Activated CD4-positive, alpha-beta memory T cell treated with anti-CD3 and anti-CD28 coated beads for 36 hours (primary cell): ENCODE measurements at regions not wholly inside any gene's neighbourhood (a gene's known extent, or its start where the extent isn't known, plus 50 kb on each side); places are given as distances from the start of the nearest gene placed in this dataset.
"Not testable (repeated sequence)": the region's sequence is repeated elsewhere in the genome, so short reads cannot be mapped to it uniquely, and the experiment has no call there.

Experiments
- CTCF ChIA-PET: fragments of 350-600 bp; sonication (Branson Sonifier 250); formaldehyde crosslinking; loops from one replicate; lab custom pipeline; 2021; ENCODE audit warnings: antibody characterized with exemption, inconsistent platforms; lab: Charles Lee
- POLR2A ChIA-PET: fragments of 350-600 bp; sonication (Branson Sonifier 250); formaldehyde crosslinking; loops from one replicate; lab custom pipeline; 2021; ENCODE audit warnings: antibody characterized with exemption; lab: Charles Lee
- DNase-seq: peaks from one replicate; pipeline ENCODE4 v3.0.0-alpha.2; 2020
- H3K27ac Mint-ChIP-seq: one replicate; pipeline ENCODE4 v1.8.0; 2021; ENCODE audit warnings: mixed read lengths
- H3K27me3 Mint-ChIP-seq: one replicate; pipeline ENCODE4 v1.8.0; 2021; ENCODE audit warnings: mixed read lengths
- H3K36me3 Mint-ChIP-seq: one replicate; pipeline ENCODE4 v1.8.0; 2021; ENCODE audit warnings: mixed read lengths
- H3K4me1 Mint-ChIP-seq: one replicate; pipeline ENCODE4 v1.8.0; 2021; ENCODE audit warnings: low read depth, mixed read lengths
- H3K4me3 Mint-ChIP-seq: one replicate; pipeline ENCODE4 v1.8.0; 2021; ENCODE audit warnings: mild to moderate bottlenecking, mixed read lengths
- H3K9me3 Mint-ChIP-seq: one replicate; pipeline ENCODE4 v1.8.0; 2021; ENCODE audit warnings: mixed read lengths
- intact Hi-C: fragments of 100-400 bp; cut with micrococcal nuclease; formaldehyde crosslinking; loops from one replicate; pipeline ENCODE4 v1.15.1; 2023

DNA sequence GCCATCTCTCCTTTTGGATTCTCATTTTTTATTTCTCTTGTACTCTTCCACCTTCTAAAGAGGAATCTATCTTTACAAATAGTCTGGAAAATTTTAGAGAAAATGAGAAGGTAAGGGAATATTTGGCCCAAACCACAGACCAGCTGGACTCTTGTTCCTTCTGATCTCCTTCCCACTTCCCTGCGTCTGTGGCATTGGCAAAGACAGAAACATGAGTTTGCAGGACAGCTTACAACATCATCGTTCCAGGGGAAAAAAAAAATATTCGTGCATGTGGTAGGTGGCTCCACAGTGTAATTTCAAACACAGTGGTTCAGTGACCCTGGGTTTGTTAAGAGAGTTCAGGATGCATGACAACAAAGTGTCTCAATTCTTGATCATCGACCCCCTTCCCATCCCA lies 755.0 kb downstream of the DNAH5 start:
- Mint-ChIP-seq H3K36me3 (no peaks in the 10 kb centered on the region), H3K27me3 (no peaks in the 10 kb centered on the region), H3K4me3 (no peak overlapping the region), H3K27ac (no peak overlapping the region), H3K9me3 (peaks cover 9% of the 10 kb centered on the region), H3K4me1 (no peaks in the 10 kb centered on the region)
- ChIA-PET CTCF (no interaction called here), POLR2A (no interaction called here)
- intact Hi-C loops: no loop called here
- no peak for DNase-seq

DNA sequence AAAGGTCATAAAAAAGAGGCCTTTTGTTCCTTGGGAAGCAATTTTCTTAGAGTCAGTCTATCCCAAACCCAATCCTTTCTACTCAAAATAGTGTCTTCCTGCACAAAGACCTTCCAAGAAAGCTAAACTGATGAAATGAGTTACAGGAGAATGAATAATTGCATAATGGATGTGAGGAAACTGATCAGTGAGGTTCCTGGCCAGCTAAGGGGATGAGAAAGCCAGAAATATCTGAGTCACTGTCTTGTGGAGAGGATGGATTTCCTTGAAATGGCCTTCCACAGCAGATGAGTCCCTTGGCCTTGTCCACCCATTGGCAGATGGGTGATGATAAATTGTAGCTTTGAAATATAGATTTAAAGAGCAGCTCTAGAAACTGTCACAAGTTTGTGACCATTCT lies 756.1 kb downstream of the DNAH5 start:
- CTCF ChIA-PET: no interaction called here

DNA sequence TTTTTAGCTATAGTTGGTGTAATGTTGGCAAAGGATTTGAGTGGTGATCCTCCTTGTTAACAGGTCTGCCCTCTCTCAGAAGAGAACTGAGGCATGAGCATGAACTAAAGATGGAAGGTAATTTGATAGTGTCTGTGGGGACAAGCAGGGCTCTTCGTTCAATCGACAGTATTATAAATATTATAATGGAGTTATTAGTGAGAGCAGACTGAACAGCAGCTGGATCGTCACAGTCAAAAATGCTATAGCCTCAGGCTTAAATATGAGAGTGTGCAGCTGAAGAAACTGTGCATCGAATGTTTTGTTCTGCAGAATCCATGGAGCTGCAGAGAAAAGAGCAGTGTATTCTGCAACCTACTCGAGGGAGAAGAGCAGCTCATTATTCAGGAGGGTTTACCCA lies 757.3 kb downstream of the DNAH5 start:
- Mint-ChIP-seq H3K9me3 (peaks cover 11% of the 10 kb centered on the region), H3K4me3 (no peak overlapping the region), H3K36me3 (no peaks in the 10 kb centered on the region), H3K27me3 (no peaks in the 10 kb centered on the region), H3K4me1 (no peaks in the 10 kb centered on the region), H3K27ac (no peak overlapping the region)
- DNase-seq: no peak
- ChIA-PET CTCF (no interaction called here), POLR2A (no interaction called here)
- intact Hi-C loops: no loop called here

More for the DNA sequence above, 756.1 kb downstream of the DNAH5 start:
- H3K27me3 Mint-ChIP-seq: no peaks in the 10 kb centered on the region
- DNase-seq: no peak
- intact Hi-C loops: no loop called here
- H3K36me3 Mint-ChIP-seq: no peaks in the 10 kb centered on the region
- no peak overlapping the region for H3K27ac Mint-ChIP-seq
- no peak overlapping the region for H3K4me3 Mint-ChIP-seq
- no peaks in the 10 kb centered on the region for H3K4me1 Mint-ChIP-seq
- H3K9me3 Mint-ChIP-seq: peaks cover 9% of the 10 kb centered on the region
- POLR2A ChIA-PET: no interaction called here

DNA sequence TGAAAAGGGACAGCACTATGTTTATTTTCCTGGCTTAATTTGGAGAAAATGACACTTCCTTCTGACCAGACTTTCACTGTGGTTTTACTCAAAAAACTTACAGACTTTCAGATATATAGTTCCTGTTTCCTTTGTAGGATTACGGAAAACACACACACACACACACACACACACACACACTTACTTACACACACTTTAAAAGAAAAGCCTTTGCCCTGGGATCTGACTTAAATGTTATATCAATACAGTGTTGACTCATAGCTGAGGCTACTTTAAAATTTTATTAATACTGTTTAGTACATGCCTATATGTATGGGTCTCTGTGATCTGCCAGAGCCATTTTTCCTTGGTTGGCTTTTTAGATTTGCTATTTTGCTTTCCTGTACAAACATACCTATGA lies 758.3 kb downstream of the DNAH5 start:
- H3K27ac Mint-ChIP-seq: no peak overlapping the region
- no peaks in the 10 kb centered on the region for H3K4me1 Mint-ChIP-seq
- no peaks in the 10 kb centered on the region for H3K27me3 Mint-ChIP-seq
- CTCF ChIA-PET: no interaction called here
- peaks cover 9% of the 10 kb centered on the region for H3K9me3 Mint-ChIP-seq
- POLR2A ChIA-PET: no interaction called here
- H3K36me3 Mint-ChIP-seq: no peaks in the 10 kb centered on the region
- intact Hi-C loops: no loop called here
- DNase-seq: no peak
- H3K4me3 Mint-ChIP-seq: no peak overlapping the region

DNA sequence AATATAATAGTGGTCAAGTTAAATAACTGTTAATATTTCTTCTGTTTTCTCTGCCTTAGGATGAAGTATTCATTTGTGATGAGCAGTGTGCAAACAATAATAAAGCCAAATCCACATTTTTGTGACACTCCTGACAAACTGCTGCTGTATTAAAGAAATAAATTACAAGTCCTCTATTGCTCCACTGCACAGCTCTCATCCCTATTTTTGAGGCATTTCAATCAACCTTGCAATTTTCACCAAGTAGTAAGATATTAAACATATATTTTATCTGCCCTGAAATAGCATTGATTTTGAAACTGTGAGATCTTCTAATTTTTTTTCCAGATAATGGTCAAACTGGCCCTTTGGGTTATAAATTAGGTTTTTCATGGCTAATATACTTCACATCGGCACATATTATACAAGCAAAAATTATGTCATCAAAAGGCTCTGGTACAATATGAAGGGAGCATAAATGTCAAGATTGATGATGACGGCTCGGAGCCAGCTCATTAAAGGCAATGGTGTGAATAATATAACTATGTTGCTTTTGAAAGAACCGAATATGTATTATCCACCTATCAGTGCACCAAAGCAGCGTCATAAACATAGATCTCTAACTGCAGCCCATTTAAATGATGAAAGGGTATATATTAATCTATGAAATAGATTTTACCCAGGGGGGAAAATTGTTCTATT lies 764.9 kb downstream of the DNAH5 start:
- H3K4me1 Mint-ChIP-seq: no peaks in the 10 kb centered on the region
- no peaks in the 10 kb centered on the region for H3K27me3 Mint-ChIP-seq
- ChIA-PET POLR2A (no interaction called here), CTCF (no interaction called here)
- DNase-seq: no peak
- intact Hi-C loops: no loop called here
- peaks cover 4% of the 10 kb centered on the region for H3K9me3 Mint-ChIP-seq
- H3K4me3 Mint-ChIP-seq: no peak overlapping the region
- H3K36me3 Mint-ChIP-seq: no peaks in the 10 kb centered on the region
- H3K27ac Mint-ChIP-seq: no peak overlapping the region

DNA sequence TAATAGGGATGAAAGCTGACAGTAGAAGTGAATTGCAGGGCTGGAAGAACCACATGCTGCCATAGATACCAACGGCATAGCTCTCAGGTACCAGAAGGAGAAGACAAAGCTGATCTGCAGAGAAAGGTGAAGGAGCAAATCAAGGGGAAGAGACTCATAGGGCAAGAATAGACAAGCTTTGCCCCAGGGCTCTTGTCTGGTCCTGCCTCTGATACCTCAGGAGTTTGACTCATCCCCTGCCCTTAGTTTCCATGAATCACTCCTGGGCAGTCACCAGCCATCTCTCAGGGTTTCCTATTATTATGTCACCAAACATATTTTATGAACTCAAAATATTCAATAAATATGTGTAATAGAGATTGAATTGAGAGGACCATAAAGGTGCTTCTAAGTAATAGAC lies 800.9 kb downstream of the DNAH5 start:
- no peaks in the 10 kb centered on the region for H3K27me3 Mint-ChIP-seq
- no peak overlapping the region for H3K27ac Mint-ChIP-seq
- H3K9me3 Mint-ChIP-seq: peaks cover 21% of the 10 kb centered on the region
- no peaks in the 10 kb centered on the region for H3K36me3 Mint-ChIP-seq
- intact Hi-C loops: no loop called here
- no peak overlapping the region for H3K4me3 Mint-ChIP-seq
- CTCF ChIA-PET: no interaction called here
- POLR2A ChIA-PET: no interaction called here
- no peaks in the 10 kb centered on the region for H3K4me1 Mint-ChIP-seq
- DNase-seq: no peak

DNA sequence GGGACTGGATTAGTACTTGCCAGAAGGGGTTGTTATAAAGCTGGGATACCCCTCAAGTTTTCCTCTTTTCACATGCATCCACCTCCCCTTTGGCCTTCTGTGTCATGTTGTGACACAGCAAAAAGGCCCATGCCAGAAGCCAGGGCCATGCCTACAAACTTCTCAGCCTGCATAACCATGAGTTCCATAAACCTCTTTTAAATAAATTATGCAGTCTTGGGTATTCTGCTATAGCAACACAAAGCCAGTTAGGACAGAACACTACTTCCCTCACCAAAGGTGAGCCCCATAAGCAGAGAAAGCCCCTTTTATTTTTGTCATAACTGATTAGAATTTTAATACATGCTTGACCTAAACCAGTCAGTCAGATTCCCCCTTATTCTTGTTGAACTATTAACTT lies 801.3 kb downstream of the DNAH5 start:
- DNase-seq: no peak
- ChIA-PET CTCF (no interaction called here), POLR2A (no interaction called here)
- Mint-ChIP-seq H3K36me3 (no peaks in the 10 kb centered on the region), H3K27ac (no peak overlapping the region), H3K27me3 (no peaks in the 10 kb centered on the region), H3K9me3 (peaks cover 23% of the 10 kb centered on the region), H3K4me3 (no peak overlapping the region), H3K4me1 (no peaks in the 10 kb centered on the region)
- intact Hi-C loops: no loop called here

DNA sequence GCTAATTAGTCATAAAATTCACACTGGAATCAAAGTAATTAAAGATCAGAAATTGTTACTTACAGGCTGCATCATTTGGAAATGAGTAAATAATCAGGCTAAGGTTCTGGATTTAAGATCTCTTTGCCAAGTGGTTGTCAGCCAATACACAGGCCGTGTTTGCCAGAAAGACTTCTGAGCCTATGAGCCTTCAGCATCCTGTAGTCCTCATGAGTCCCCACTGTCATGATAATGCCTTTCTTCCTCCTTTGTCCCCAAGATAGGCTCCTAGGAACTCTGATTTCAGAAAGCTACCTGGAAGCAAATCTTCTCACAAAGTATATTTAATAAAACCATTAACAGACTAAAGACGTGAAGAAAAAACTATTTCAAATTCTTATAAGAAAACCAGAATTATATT lies 810.5 kb downstream of the DNAH5 start:
- POLR2A ChIA-PET: no interaction called here
- no peaks in the 10 kb centered on the region for H3K4me1 Mint-ChIP-seq
- peaks cover 18% of the 10 kb centered on the region for H3K9me3 Mint-ChIP-seq
- CTCF ChIA-PET: no interaction called here
- DNase-seq: no peak
- intact Hi-C loops: no loop called here
- H3K27me3 Mint-ChIP-seq: no peaks in the 10 kb centered on the region
- no peaks in the 10 kb centered on the region for H3K36me3 Mint-ChIP-seq
- H3K4me3 Mint-ChIP-seq: no peak overlapping the region
- no peak overlapping the region for H3K27ac Mint-ChIP-seq

DNA sequence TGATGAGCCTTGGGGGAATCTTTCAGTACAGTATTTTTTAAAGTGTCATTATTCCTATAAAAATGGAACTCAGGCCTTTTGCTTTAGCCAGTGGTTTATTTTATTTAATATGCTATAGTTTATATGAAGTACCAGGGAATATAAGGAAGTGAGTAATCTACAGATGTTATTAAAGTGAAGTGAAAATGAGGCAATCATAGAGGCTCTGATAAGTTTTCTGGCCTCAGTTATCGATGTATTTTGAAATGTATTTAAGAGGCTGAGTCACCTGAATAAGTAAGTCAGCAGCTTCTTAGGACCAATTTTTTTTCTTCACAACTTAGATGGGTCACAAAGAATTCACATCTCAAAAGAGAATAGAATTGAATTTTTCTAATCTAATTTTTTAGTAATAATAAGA lies 829.0 kb downstream of the DNAH5 start:
- H3K36me3 Mint-ChIP-seq: no peaks in the 10 kb centered on the region
- POLR2A ChIA-PET: no interaction called here
- H3K27me3 Mint-ChIP-seq: no peaks in the 10 kb centered on the region
- H3K9me3 Mint-ChIP-seq: peaks cover 21% of the 10 kb centered on the region
- intact Hi-C loops: no loop called here
- no peaks in the 10 kb centered on the region for H3K4me1 Mint-ChIP-seq
- CTCF ChIA-PET: no interaction called here
- H3K27ac Mint-ChIP-seq: no peak overlapping the region
- DNase-seq: no peak
- no peak overlapping the region for H3K4me3 Mint-ChIP-seq

DNA sequence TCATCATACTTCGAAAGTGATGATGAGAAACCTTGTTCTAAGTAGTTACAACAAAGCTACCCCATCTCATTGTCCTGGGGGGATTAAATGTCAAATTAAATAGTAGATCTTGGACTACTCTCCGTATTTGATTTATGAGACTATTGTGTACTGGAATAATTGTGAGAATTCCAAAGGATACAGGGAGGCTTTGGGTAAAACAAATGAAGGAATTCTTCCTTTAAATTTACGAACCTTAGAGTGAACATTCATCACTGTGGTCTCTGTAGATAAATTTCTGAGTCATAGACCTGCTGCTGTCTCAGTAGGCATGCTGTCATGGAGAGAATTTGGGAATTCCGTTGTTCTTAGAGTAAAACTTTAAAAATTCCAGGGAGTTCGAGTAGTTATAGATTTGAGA lies 836.2 kb downstream of the DNAH5 start:
- Mint-ChIP-seq H3K27me3 (no peaks in the 10 kb centered on the region), H3K9me3 (peaks cover 19% of the 10 kb centered on the region), H3K27ac (no peak overlapping the region), H3K36me3 (no peaks in the 10 kb centered on the region), H3K4me3 (no peak overlapping the region), H3K4me1 (no peaks in the 10 kb centered on the region)
- CTCF ChIA-PET: no interaction called here
- DNase-seq: no peak
- intact Hi-C loops: no loop called here
- POLR2A ChIA-PET: no interaction called here

DNA sequence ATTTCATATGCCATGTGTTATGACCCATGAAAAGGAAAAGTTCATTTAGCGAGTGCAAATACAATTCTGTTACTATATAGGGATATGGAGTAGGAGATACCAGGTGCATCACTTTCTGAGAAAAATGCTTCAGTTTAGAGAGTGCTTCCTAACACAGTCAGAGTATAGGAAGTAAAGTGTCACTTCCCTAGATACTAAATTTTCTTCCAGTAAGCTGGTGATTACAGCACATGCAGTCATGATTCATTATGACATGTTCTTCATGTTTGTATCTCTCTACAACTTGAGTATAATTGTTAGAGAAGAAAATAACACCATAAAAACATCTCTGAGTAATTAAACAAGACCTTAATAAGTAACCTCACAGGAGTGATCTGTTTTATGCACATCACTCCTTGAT lies 837.0 kb downstream of the DNAH5 start:
- H3K27ac Mint-ChIP-seq: no peak overlapping the region
- CTCF ChIA-PET: no interaction called here
- peaks cover 18% of the 10 kb centered on the region for H3K9me3 Mint-ChIP-seq
- no peaks in the 10 kb centered on the region for H3K4me1 Mint-ChIP-seq
- no peaks in the 10 kb centered on the region for H3K27me3 Mint-ChIP-seq
- intact Hi-C loops: no loop called here
- DNase-seq: no peak
- H3K36me3 Mint-ChIP-seq: no peaks in the 10 kb centered on the region
- no peak overlapping the region for H3K4me3 Mint-ChIP-seq
- POLR2A ChIA-PET: no interaction called here

DNA sequence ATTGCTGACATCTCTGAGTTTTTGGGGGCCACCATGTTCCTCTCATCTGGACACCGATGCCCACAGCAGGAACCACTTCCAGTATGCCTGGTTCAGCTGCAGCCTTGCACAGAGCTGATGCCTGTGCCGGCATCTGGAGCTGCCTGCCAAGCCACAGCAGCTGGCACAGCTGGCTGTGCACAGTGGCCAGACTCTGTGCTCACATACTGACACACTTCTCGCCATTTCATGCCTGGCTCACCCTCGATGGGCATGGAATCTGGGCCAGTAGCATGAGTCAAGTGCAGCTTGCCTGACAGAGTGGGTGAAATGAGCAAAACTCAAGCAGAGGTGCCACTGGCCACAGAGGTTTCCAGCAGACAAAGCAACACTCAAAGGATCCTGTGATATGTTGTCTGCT lies 863.4 kb downstream of the DNAH5 start:
- H3K4me3 Mint-ChIP-seq: no peak overlapping the region
- H3K4me1 Mint-ChIP-seq: no peaks in the 10 kb centered on the region
- peaks cover 19% of the 10 kb centered on the region for H3K9me3 Mint-ChIP-seq
- intact Hi-C loops: no loop called here
- CTCF ChIA-PET: no interaction called here
- no peaks in the 10 kb centered on the region for H3K36me3 Mint-ChIP-seq
- H3K27me3 Mint-ChIP-seq: no peaks in the 10 kb centered on the region
- POLR2A ChIA-PET: no interaction called here
- no peak for DNase-seq
- no peak overlapping the region for H3K27ac Mint-ChIP-seq

DNA sequence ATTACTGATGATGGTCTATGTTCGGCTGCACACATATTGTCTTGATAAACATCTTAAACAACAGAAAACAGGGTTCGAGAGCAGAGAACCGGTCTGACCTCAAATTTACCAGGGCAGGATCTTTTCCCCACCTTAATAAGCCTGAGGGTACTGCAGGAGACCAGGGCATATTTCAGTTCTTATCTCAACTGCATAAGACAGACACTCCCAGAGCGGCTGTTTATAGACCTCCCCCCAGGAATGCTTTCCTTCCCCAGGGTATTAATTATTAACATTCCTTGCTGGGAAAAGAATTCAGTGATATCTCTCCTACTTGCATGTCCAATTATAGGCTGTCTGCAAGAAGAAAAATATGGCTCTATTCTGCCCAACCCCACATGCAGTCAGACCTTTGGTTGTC lies 871.6 kb downstream of the DNAH5 start:
- H3K4me3 Mint-ChIP-seq, H3K27me3 Mint-ChIP-seq, DNase-seq, H3K36me3 Mint-ChIP-seq, CTCF ChIA-PET, H3K4me1 Mint-ChIP-seq, H3K27ac Mint-ChIP-seq, intact Hi-C loops, POLR2A ChIA-PET: not testable (repeated sequence)
- peaks cover 44% of the 10 kb centered on the region for H3K9me3 Mint-ChIP-seq
